H1 (cell line): ENCODE measurements at regions not wholly inside any gene's neighbourhood (a gene's known extent, or its start where the extent isn't known, plus 50 kb on each side); places are given as distances from the start of the nearest gene placed in this dataset.

Experiments used
- CTCF ChIA-PET: fragments of 300-600 bp; sonication (Branson Sonifier 250); formaldehyde crosslinking; loops from one replicate; lab custom pipeline; 2021; ENCODE audit not compliant: partially characterized antibody; lab: Charles Lee
- POLR2A ChIA-PET: fragments of 300-600 bp; sonication (Branson Sonifier 250); formaldehyde crosslinking; loops from one replicate; lab custom pipeline; 2021; ENCODE audit warnings: inconsistent platforms; ENCODE audit not compliant: partially characterized antibody; lab: Charles Lee
- DNase-seq, 2 experiments: peaks; one replicate each; pipeline versions ENCODE4 v3.0.0 to v3.0.0-alpha.2; 2010 to 2022; ENCODE audit warnings: low spot score in 2 of 2, low read depth in 1 of 2, mixed read lengths in 1 of 2
- FAIRE-seq: peaks from 2 replicates; lab custom pipeline; 2011; peaks lifted over from hg19 to GRCh38; lab: Jason Lieb, UNC
- H2AFZ ChIP-seq: 2 replicates; pipeline ENCODE4 v1.8.1; 2012; ENCODE audit warnings: low read length, inconsistent platforms
- H2AK5ac ChIP-seq: 2 replicates; pipeline ENCODE4 v1.6.1; 2013; ENCODE audit warnings: low read depth, low read length
- H2BK120ac ChIP-seq: replicated peaks from 2 replicates; pipeline ENCODE3; 2013; ENCODE audit warnings: low read depth, low read length, inconsistent platforms
- H2BK12ac ChIP-seq: 2 replicates; pipeline ENCODE4 v1.6.1; 2013; ENCODE audit warnings: low read depth, low read length
- H2BK15ac ChIP-seq: 2 replicates; pipeline ENCODE4 v1.6.1; 2013; ENCODE audit warnings: low read length
- H2BK20ac ChIP-seq: 2 replicates; pipeline ENCODE4 v1.6.1; 2013; ENCODE audit warnings: low read length
- H2BK5ac ChIP-seq: 2 replicates; pipeline ENCODE4 v1.6.1; 2013; ENCODE audit warnings: low read depth, low read length
- H3K14ac ChIP-seq: 2 replicates; pipeline ENCODE4 v1.6.1; 2013; ENCODE audit warnings: inconsistent platforms; ENCODE audit not compliant: insufficient read length
- H3K18ac ChIP-seq: 2 replicates; pipeline ENCODE4 v1.6.1; 2013; ENCODE audit warnings: low read length; ENCODE audit errors: extremely low read depth
- H3K23ac ChIP-seq: 2 replicates; pipeline ENCODE4 v1.6.1; 2013; ENCODE audit warnings: inconsistent platforms; ENCODE audit not compliant: insufficient read length
- H3K23me2 ChIP-seq: 2 replicates; pipeline ENCODE4 v1.6.1; 2013; ENCODE audit warnings: low read depth, low read length
- H3K27ac ChIP-seq: 2 replicates; pipeline ENCODE4 v1.6.1; 2011; ENCODE audit warnings: low read depth, low read length, inconsistent platforms
- H3K27me3 ChIP-seq, 4 experiments: replicated peaks in 1 of 4; 1 replicate in 1 of 4; 2 replicates in 3 of 4; pipeline versions ENCODE4 v1.6.1 to v1.8.1; 2011 to 2013; ENCODE audit warnings: low read length in 3 of 4, mild to moderate bottlenecking in 3 of 4, inconsistent platforms in 2 of 4, mixed read lengths in 2 of 4, moderate library complexity in 1 of 4; ENCODE audit not compliant: control insufficient read depth in 3 of 4, insufficient read depth in 3 of 4; ENCODE audit errors: extremely low read depth in 1 of 4
- H3K36me3 ChIP-seq, 4 experiments: 2 replicates each; pipeline versions ENCODE4 v1.6.1 to v1.8.1; 2011 to 2013; ENCODE audit warnings: mild to moderate bottlenecking in 4 of 4, low read length in 3 of 4, moderate library complexity in 2 of 4, control low read depth in 1 of 4, inconsistent platforms in 1 of 4; ENCODE audit not compliant: insufficient read depth in 4 of 4, control insufficient read depth in 2 of 4
- H3K4ac ChIP-seq: replicated peaks from 2 replicates; pipeline ENCODE3; 2013; ENCODE audit warnings: low read length, low read depth, mixed read lengths, inconsistent platforms; ENCODE audit not compliant: insufficient read length
- H3K4me1 ChIP-seq, 4 experiments: replicated peaks in 1 of 4; 1 replicate in 1 of 4; 2 replicates in 3 of 4; pipeline versions ENCODE4 v1.6.1 to v1.8.1; 2011 to 2013; ENCODE audit warnings: low read length in 3 of 4, inconsistent platforms in 2 of 4, mixed read lengths in 1 of 4; ENCODE audit not compliant: insufficient read depth in 4 of 4, control insufficient read depth in 3 of 4
- H3K4me2 ChIP-seq, 2 experiments: 2 replicates each; pipeline versions ENCODE4 v1.6.1 to v1.8.1; 2011 to 2013; ENCODE audit warnings: low read depth in 2 of 2, low read length in 2 of 2, control low read depth in 1 of 2, inconsistent platforms in 1 of 2, mild to moderate bottlenecking in 1 of 2; ENCODE audit not compliant: insufficient read depth in 1 of 2
- H3K4me3 ChIP-seq, 4 experiments: fragments of 200-600, 300-600 bp in 1 of 4; sonication (generic), shearing (Covaris generic), sonication (Bioruptor Twin) in 1 of 4; 2 replicates each; pipeline versions ENCODE4 v1.5.1 to v1.8.1; 2011 to 2016; ENCODE audit warnings: low read length in 4 of 4, low read depth in 3 of 4, control low read depth in 2 of 4, inconsistent platforms in 2 of 4, mild to moderate bottlenecking in 2 of 4, mixed read lengths in 1 of 4, moderate library complexity in 1 of 4; ENCODE audit not compliant: insufficient read depth in 2 of 4; ENCODE audit errors: extremely low read depth in 1 of 4
- H3K56ac ChIP-seq: replicated peaks from 2 replicates; pipeline ENCODE3; 2013; ENCODE audit warnings: low read depth, mild to moderate bottlenecking, mixed read lengths, low read length, inconsistent platforms; ENCODE audit not compliant: insufficient read length
- H3K79me1 ChIP-seq: 2 replicates; pipeline ENCODE4 v1.6.1; 2013; ENCODE audit warnings: low read depth, low read length, control low read depth
- H3K79me2 ChIP-seq, 2 experiments: 2 replicates each; pipeline versions ENCODE4 v1.6.1 to v1.8.1; 2012 to 2013; ENCODE audit warnings: low read length in 2 of 2, mild to moderate bottlenecking in 2 of 2, inconsistent platforms in 1 of 2; ENCODE audit not compliant: insufficient read depth in 2 of 2, control insufficient read depth in 1 of 2
- H3K9ac ChIP-seq, 4 experiments: replicated peaks in 1 of 4; 1 replicate in 1 of 4; 2 replicates in 3 of 4; pipeline versions ENCODE4 v1.6.1 to v1.8.1; 2011 to 2013; ENCODE audit warnings: low read depth in 3 of 4, low read length in 3 of 4, control low read depth in 2 of 4, mild to moderate bottlenecking in 2 of 4, moderate library complexity in 2 of 4, inconsistent platforms in 1 of 4; ENCODE audit errors: extremely low read depth in 1 of 4
- H3K9me3 ChIP-seq, 2 experiments: 2 replicates each; pipeline versions ENCODE4 v1.6.1 to v1.8.1; 2012 to 2013; ENCODE audit warnings: mild to moderate bottlenecking in 2 of 2, moderate library complexity in 2 of 2, control low read depth in 1 of 2, inconsistent platforms in 1 of 2, low read depth in 1 of 2, low read length in 1 of 2, mixed read lengths in 1 of 2; ENCODE audit not compliant: insufficient read depth in 2 of 2
- H4K20me1 ChIP-seq, 2 experiments: replicated peaks in 1 of 2; 2 replicates each; pipeline versions ENCODE3 to v1.8.1; 2011 to 2013; ENCODE audit warnings: inconsistent platforms in 2 of 2, low read length in 2 of 2, mild to moderate bottlenecking in 1 of 2; ENCODE audit not compliant: insufficient read depth in 2 of 2, control insufficient read depth in 1 of 2
- H4K5ac ChIP-seq: 2 replicates; pipeline ENCODE4 v1.6.1; 2013; ENCODE audit warnings: low read length, low read depth, mixed read lengths, inconsistent platforms; ENCODE audit not compliant: insufficient read length
- H4K8ac ChIP-seq: 2 replicates; pipeline ENCODE4 v1.8.0; 2013; ENCODE audit warnings: mild to moderate bottlenecking, moderate library complexity, low read length, inconsistent platforms; ENCODE audit not compliant: insufficient read depth; ENCODE audit errors: extremely low read depth
- H4K91ac ChIP-seq: replicated peaks from 2 replicates; pipeline ENCODE3; 2013; ENCODE audit warnings: low read length, mixed read lengths, inconsistent platforms; ENCODE audit not compliant: insufficient read length
- CHD2 ChIP-seq: IDR thresholded peaks from 2 replicates; pipeline ENCODE4 v1.6.1; 2012; ENCODE audit warnings: low read length, improper control_type of control experiment
- HDAC6 ChIP-seq: IDR thresholded peaks from one replicate; pipeline ENCODE4 v1.7.1; 2012; ENCODE audit warnings: low read depth, mild to moderate bottlenecking, inconsistent platforms, low read length, moderate library complexity
- MAFK ChIP-seq: IDR thresholded peaks from 2 replicates; pipeline ENCODE4 v1.6.1; 2012; ENCODE audit warnings: low read depth, mild to moderate bottlenecking, improper control_type of control experiment, low read length
- TAF7 ChIP-seq: optimal IDR thresholded peaks from 2 replicates; pipeline ENCODE3; 2011; ENCODE audit warnings: low read depth, mild to moderate bottlenecking, inconsistent platforms, low read length, moderate library complexity, borderline replicate concordance
- WGBS, 2 experiments: shearing (Covaris generic) in 1 of 2; methylation state at CpG; one replicate each; pipeline versions ENCODE4 v1.1.6 to v1.1.7; 2013 to 2015; ENCODE audit warnings: low lambda C conversion rate in 2 of 2, mixed read lengths in 2 of 2, inconsistent platforms in 1 of 2, low coverage in 1 of 2, missing lambda C conversion rate in 1 of 2; ENCODE audit not compliant: insufficient replicate concordance in 2 of 2, insufficient coverage in 1 of 2, insufficient read length in 1 of 2; ENCODE audit errors: extremely low coverage in 1 of 2, missing lambda C conversion rate in 1 of 2; 5-methylcytosine and 5-hydroxymethylcytosine counted together

- H3K36me3 ChIP-seq, result no peaks in the 10 kb centered on the region
- H3K9ac ChIP-seq, result no peak overlapping the region
- H3K23ac ChIP-seq, result no peak overlapping the region
- FAIRE-seq (no peak), DNase-seq (no peak)
- H3K56ac ChIP-seq, result no peak overlapping the region
- no peak overlapping the region for H2BK20ac ChIP-seq
- no peaks in the 10 kb centered on the region for H3K79me2 ChIP-seq
- no peaks in the 10 kb centered on the region for H3K27me3 ChIP-seq
- no peak overlapping the region for H3K27ac ChIP-seq
- no peak overlapping the region for H2BK5ac ChIP-seq
- H3K9me3 ChIP-seq, result no peaks in the 10 kb centered on the region
- no peak overlapping the region for H2BK12ac ChIP-seq
- no peak overlapping the region for H2BK120ac ChIP-seq
- H2BK15ac ChIP-seq, result no peak overlapping the region
- H3K4ac ChIP-seq, result no peak overlapping the region
- H2AFZ ChIP-seq, result no peak overlapping the region
- H3K4me3 ChIP-seq, result no peak overlapping the region
- H3K4me2 ChIP-seq, result no peak overlapping the region
- no peaks in the 10 kb centered on the region for H3K79me1 ChIP-seq
- CTCF ChIA-PET, result no interaction called here
- no peak overlapping the region for H4K91ac ChIP-seq
- H3K4me1 ChIP-seq, result no peaks in the 10 kb centered on the region
- H2AK5ac ChIP-seq, result no peak overlapping the region
- H3K18ac ChIP-seq, result no peak overlapping the region
- TF ChIP-seq CHD2 (no peak), TAF7 (no peak), HDAC6 (no peak), MAFK (no peak)
- H3K14ac ChIP-seq, result no peak overlapping the region
- no peaks in the 10 kb centered on the region for H4K20me1 ChIP-seq
- POLR2A ChIA-PET, result no interaction called here
- 68% methylated on average over 1 of the region's 1 CpG; no CpG with 5 or more reads in 1 of the 2 experiments for WGBS, 2 experiments
- no peaks in the 10 kb centered on the region; the same call in 1 of the 2 replicates for H3K23me2 ChIP-seq
- H4K8ac ChIP-seq, result no peak overlapping the region
- H4K5ac ChIP-seq, result no peak overlapping the region
Measured at GRCh38 chr7:119028736-119029135, 804.2 kb downstream of the ANKRD7 start.
